HG02623 (cell line): ENCODE measurements at regions not wholly inside any gene's neighbourhood (a gene's known extent, or its start where the extent isn't known, plus 50 kb on each side); places are given as distances from the start of the nearest gene placed in this dataset.

ENCODE experiments used
- ATAC-seq: cut with Tn5 transposase; IDR thresholded peaks from one replicate; pipeline ENCODE4 v1.9.1; 2021; ENCODE audit warnings: moderate library complexity; ENCODE audit not compliant: unreplicated experiment

GRCh38 chr11:16448123-16448717, 91.9 kb upstream of the SOX6 start:
- ATAC-seq: no peak

GRCh38 chr11:16441461-16441860, 85.1 kb upstream of the SOX6 start:
- no peak for ATAC-seq

GRCh38 chr11:16440136-16440535, 83.8 kb upstream of the SOX6 start:
- ATAC-seq: no peak

DNA sequence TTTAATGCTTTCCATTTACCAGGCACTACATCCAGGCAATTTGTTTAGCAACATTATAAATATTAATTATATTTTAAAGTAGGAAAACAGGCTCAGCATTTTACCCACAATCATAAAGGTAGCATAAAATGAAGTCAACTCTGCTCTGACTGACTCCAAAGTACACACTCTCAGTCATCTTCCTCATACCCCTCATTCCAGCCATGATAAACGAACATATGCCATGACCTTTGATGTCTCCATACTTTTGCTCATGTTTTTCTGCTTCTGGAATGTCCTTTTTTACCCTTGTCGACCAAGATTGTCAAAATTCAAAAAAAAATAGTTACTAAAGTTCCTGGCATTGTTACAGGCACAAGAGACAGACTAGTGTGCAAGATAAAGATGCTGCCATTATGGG, 77.7 kb upstream of the SOX6 start:
- ATAC-seq: no peak

GRCh38 chr11:16430674-16431073, 74.3 kb upstream of the SOX6 start:
- no peak for ATAC-seq

DNA sequence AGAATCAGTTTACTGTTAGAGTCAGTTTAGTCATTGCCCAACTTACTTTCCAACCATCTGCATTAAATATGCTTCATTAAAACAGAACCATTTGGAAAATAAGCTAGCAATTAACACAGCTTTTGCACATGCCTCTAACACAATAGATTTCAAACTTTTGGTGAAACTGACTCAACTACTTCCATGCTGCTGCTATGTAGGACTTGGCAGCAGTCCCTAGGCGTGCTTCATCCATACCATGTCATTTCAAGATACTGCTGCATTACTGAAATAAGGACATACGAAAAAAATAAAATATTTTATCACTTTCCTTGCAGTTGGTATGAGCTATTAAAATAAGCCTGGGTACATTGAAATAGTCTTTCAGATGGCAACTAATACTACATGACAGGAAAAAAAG, 65.5 kb upstream of the SOX6 start:
- ATAC-seq: no peak

DNA sequence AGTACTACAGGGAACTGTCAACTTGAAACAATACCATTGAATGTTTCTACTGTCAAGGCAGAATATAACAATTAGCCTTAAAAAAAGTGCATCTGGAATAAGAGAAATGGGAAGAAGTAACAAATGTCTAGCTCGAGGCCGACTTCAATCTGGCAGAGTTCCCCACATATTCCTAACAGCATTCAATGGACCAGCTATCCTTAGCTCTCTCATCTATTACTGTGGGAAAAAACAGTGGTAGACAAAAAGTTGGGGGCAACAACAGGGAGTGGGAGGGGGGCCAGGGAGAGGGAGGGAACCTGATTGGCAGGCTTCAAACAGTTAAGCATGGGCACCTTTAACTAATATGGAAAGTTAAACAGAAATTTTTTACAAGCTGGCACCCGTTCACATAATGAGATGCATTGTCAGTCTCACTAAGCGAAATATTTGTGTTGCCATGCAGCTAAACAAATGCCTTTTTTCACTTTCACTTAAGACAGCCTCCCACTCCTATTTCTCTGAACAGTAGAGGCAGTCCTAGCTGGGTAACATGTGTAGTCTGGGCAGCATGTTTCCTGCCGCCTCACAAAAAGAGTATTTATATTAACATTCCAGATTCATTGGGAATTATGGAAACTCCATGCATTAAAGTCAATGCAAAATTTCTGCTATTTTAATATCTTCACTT, 62.2 kb upstream of the SOX6 start:
- ATAC-seq: no peak

DNA sequence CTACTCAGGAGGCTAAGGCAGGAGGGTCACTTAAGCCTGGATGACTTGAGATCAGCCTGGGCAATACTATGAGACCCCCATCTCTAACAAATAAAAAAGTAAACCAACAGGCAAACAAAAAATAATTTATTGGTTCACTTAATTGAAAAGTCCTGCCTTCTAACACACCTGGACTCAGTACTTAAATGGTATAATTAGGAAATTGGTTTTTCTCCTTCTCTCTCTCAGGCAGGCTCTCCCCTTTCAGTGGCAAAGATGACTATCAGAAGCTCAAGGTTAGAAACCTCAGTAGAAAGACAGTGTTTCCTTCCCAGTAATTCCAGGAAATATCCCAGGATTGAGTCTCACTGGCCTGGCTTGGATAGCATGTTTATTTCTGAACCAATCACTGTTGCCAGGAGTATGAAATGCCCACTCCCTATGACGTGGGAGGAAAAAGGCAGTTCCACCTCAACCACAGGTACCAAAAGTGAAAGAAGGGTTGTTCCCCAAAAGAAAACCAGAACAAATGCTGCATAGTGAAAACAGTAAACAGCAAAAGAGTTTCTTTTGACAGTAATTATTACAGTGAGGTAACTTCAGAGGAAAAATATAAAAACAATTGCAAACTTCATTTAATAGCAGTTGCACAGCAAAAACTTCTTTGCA, 56.3 kb upstream of the SOX6 start:
- peak; percentile 89 for ATAC-seq

GRCh38 chr11:16410479-16410878, 54.1 kb upstream of the SOX6 start:
- ATAC-seq: no peak

GRCh38 chr11:16408619-16409018, 52.3 kb upstream of the SOX6 start:
- no peak for ATAC-seq

DNA sequence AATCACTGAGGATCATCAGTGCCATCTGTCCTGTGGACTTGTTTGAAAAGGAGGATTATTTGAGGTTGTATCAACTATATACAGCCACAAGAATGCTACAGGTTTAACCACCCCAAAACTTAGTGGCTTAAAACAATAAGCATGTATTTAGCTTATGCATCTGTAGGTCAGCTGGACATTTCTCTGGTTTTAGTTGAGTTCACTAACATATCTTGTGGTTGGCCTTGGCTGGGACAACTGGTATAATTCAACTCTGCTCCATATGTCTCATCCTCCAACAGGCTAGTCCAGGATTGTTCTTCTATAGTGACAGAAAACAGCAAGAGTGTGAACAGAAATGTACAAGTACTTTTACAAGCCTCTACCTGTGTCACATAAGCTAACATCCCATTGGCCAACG, 49.9 kb upstream of the SOX6 start:
- ATAC-seq: no peak
